Activated T-helper 1 cell treated with anti-CD3 and anti-CD28 coated beads, Interleukin-12 subunit alpha, Interleukin-12 subunit beta, Interleukin-2, Interleukin-4 antibody, amounts not matched to agents 30 ng/mL and 10 ng/mL and 1 ng/mL, durations not matched to agents 14 hours and 24 hours and 36 hours (primary cell): ENCODE measurements at regions not wholly inside any gene's neighbourhood (a gene's known extent, or its start where the extent isn't known, plus 50 kb on each side); places are given as distances from the start of the nearest gene placed in this dataset.
A peak's percentile ranks its signal among the peaks of the same experiment; 100 is the strongest.
"Not testable (repeated sequence)": the region's sequence is repeated elsewhere in the genome, so short reads cannot be mapped to it uniquely, and the experiment has no call there.

ENCODE experiments used
- DNase-seq: peaks from one replicate; pipeline ENCODE4 v3.0.0; 2021; ENCODE audit warnings: low spot score
- H3K27ac Mint-ChIP-seq: one replicate; pipeline ENCODE4 v1.8.0; 2021; ENCODE audit warnings: mild to moderate bottlenecking, mixed read lengths
- H3K27me3 Mint-ChIP-seq: one replicate; pipeline ENCODE4 v1.8.0; 2022; ENCODE audit warnings: mild to moderate bottlenecking, moderate library complexity, mixed read lengths; ENCODE audit not compliant: insufficient read depth
- H3K36me3 Mint-ChIP-seq: one replicate; pipeline ENCODE4 v1.8.0; 2021; ENCODE audit warnings: low read depth, mixed read lengths
- H3K4me1 Mint-ChIP-seq: one replicate; pipeline ENCODE4 v1.8.0; 2021; ENCODE audit warnings: low read depth, mixed read lengths
- H3K4me3 Mint-ChIP-seq: one replicate; pipeline ENCODE4 v1.8.0; 2021; ENCODE audit warnings: mild to moderate bottlenecking, moderate library complexity, mixed read lengths
- H3K9me3 Mint-ChIP-seq: one replicate; pipeline ENCODE4 v1.8.0; 2021; ENCODE audit warnings: mixed read lengths
- intact Hi-C: fragments of 100-400 bp; cut with micrococcal nuclease; formaldehyde crosslinking; loops from one replicate; pipeline ENCODE4 v1.15.1; 2024

- peak overlapping the region; percentile 50 for H3K4me3 Mint-ChIP-seq
- peaks cover 41% of the 10 kb centered on the region for H3K4me1 Mint-ChIP-seq
- intact Hi-C loops: loop anchor here (5.0 kb wide), 1 partner anchor 89 kb away; no protein-coding TSS in a partner anchor
- H3K27me3 Mint-ChIP-seq: peaks cover 3% of the 10 kb centered on the region
- peak overlapping the region; percentile 67 for H3K27ac Mint-ChIP-seq
- peaks cover 22% of the 10 kb centered on the region for H3K9me3 Mint-ChIP-seq
- peaks cover 14% of the 10 kb centered on the region for H3K36me3 Mint-ChIP-seq
- DNase-seq: no peak
Observed at GRCh38 chr21:14616380-14617039, 70.4 kb upstream of the SAMSN1 start.

- no peak for DNase-seq
- Mint-ChIP-seq H3K36me3 (peaks cover 14% of the 10 kb centered on the region), H3K9me3 (peaks cover 23% of the 10 kb centered on the region), H3K4me3 (no peak overlapping the region), H3K27me3 (peaks cover 3% of the 10 kb centered on the region), H3K27ac (no peak overlapping the region), H3K4me1 (peaks cover 51% of the 10 kb centered on the region)
- intact Hi-C loops: loop anchor here (5.0 kb wide), 1 partner anchor 88 kb away; no protein-coding TSS in a partner anchor
Observed at GRCh38 chr21:14615359-14615974, 69.4 kb upstream of the SAMSN1 start.

GRCh38 chr21:14614287-14614686 is 68.2 kb upstream of the SAMSN1 start:
- intact Hi-C loops: no loop called here
- no peak overlapping the region for H3K27ac Mint-ChIP-seq
- H3K27me3 Mint-ChIP-seq: no peaks in the 10 kb centered on the region
- H3K4me1 Mint-ChIP-seq: peaks cover 48% of the 10 kb centered on the region
- H3K9me3 Mint-ChIP-seq: peaks cover 12% of the 10 kb centered on the region
- DNase-seq: no peak
- peaks cover 4% of the 10 kb centered on the region for H3K36me3 Mint-ChIP-seq
- no peak overlapping the region for H3K4me3 Mint-ChIP-seq

GRCh38 chr21:14613486-14614224 is 67.5 kb upstream of the SAMSN1 start:
- H3K27ac Mint-ChIP-seq: no peak overlapping the region
- H3K36me3 Mint-ChIP-seq: peaks cover 4% of the 10 kb centered on the region
- peaks cover 50% of the 10 kb centered on the region for H3K4me1 Mint-ChIP-seq
- no peak overlapping the region for H3K4me3 Mint-ChIP-seq
- DNase-seq: no peak
- H3K9me3 Mint-ChIP-seq: peaks cover 9% of the 10 kb centered on the region
- intact Hi-C loops: no loop called here
- no peaks in the 10 kb centered on the region for H3K27me3 Mint-ChIP-seq

GRCh38 chr21:14610119-14610518 is 64.0 kb upstream of the SAMSN1 start:
- H3K27ac Mint-ChIP-seq, H3K27me3 Mint-ChIP-seq, DNase-seq, intact Hi-C loops, H3K36me3 Mint-ChIP-seq, H3K9me3 Mint-ChIP-seq, H3K4me3 Mint-ChIP-seq: not testable (repeated sequence)
- H3K4me1 Mint-ChIP-seq: peaks cover 27% of the 10 kb centered on the region

GRCh38 chr21:14609274-14609673 is 63.2 kb upstream of the SAMSN1 start:
- no peak for DNase-seq
- Mint-ChIP-seq H3K27ac (no peak overlapping the region), H3K4me1 (peaks cover 27% of the 10 kb centered on the region), H3K36me3 (peaks cover 3% of the 10 kb centered on the region), H3K27me3 (no peaks in the 10 kb centered on the region), H3K9me3 (peaks cover 9% of the 10 kb centered on the region), H3K4me3 (no peak overlapping the region)
- intact Hi-C loops: loop anchor here (10.0 kb wide), 1 partner anchor 216 kb away; no protein-coding TSS in a partner anchor

GRCh38 chr21:14607262-14607661 is 61.1 kb upstream of the SAMSN1 start:
- Mint-ChIP-seq H3K27me3 (no peaks in the 10 kb centered on the region), H3K4me3 (no peak overlapping the region), H3K4me1 (peaks cover 40% of the 10 kb centered on the region), H3K36me3 (peaks cover 7% of the 10 kb centered on the region), H3K27ac (no peak overlapping the region), H3K9me3 (peaks cover 9% of the 10 kb centered on the region)
- DNase-seq: no peak
- intact Hi-C loops: loop anchor here (10.0 kb wide), 1 partner anchor 218 kb away; no protein-coding TSS in a partner anchor

GRCh38 chr21:14603202-14603601 is 57.1 kb upstream of the SAMSN1 start:
- DNase-seq: no peak
- Mint-ChIP-seq H3K4me3 (peak overlapping the region; percentile 34), H3K27me3 (no peaks in the 10 kb centered on the region), H3K27ac (peak overlapping the region; percentile 40), H3K36me3 (peaks cover 10% of the 10 kb centered on the region), H3K4me1 (peaks cover 38% of the 10 kb centered on the region), H3K9me3 (peaks cover 10% of the 10 kb centered on the region)
- intact Hi-C loops: loop anchor here (2.0 to 10.0 kb wide), 2 partner anchors 18 to 222 kb away; no protein-coding TSS in a partner anchor

- Mint-ChIP-seq H3K9me3 (peaks cover 10% of the 10 kb centered on the region), H3K27me3 (no peaks in the 10 kb centered on the region), H3K36me3 (peaks cover 10% of the 10 kb centered on the region), H3K4me1 (peaks cover 38% of the 10 kb centered on the region), H3K27ac (peak overlapping the region; percentile 10), H3K4me3 (peak overlapping the region; percentile 63)
- no peak for DNase-seq
- intact Hi-C loops: loop anchor here (2.0 to 10.0 kb wide), 2 partner anchors 18 to 222 kb away; no protein-coding TSS in a partner anchor
Observed at GRCh38 chr21:14602382-14602958, 56.4 kb upstream of the SAMSN1 start.

GRCh38 chr21:14600569-14601297 is 54.6 kb upstream of the SAMSN1 start:
- peak overlapping the region; percentile 67 for H3K27ac Mint-ChIP-seq
- intact Hi-C loops: loop anchor here (10.0 kb wide), 1 partner anchor 224 kb away; no protein-coding TSS in a partner anchor

GRCh38 chr21:14598065-14598464 is 52.0 kb upstream of the SAMSN1 start:
- peaks cover 20% of the 10 kb centered on the region for H3K36me3 Mint-ChIP-seq
- H3K4me3 Mint-ChIP-seq: no peak overlapping the region
- peaks cover 42% of the 10 kb centered on the region for H3K4me1 Mint-ChIP-seq
- H3K9me3 Mint-ChIP-seq: peaks cover 34% of the 10 kb centered on the region
- H3K27me3 Mint-ChIP-seq: no peaks in the 10 kb centered on the region
- intact Hi-C loops: loop anchor here (10.0 kb wide), 1 partner anchor 143 kb away; no protein-coding TSS in a partner anchor
- no peak overlapping the region for H3K27ac Mint-ChIP-seq
- DNase-seq: no peak

More at GRCh38 chr21:14600569-14601297, 54.6 kb upstream of the SAMSN1 start:
- H3K4me3 Mint-ChIP-seq: peak overlapping the region; percentile 35
- H3K36me3 Mint-ChIP-seq: peaks cover 15% of the 10 kb centered on the region
- peaks cover 38% of the 10 kb centered on the region for H3K4me1 Mint-ChIP-seq
- DNase-seq: no peak
- peaks cover 22% of the 10 kb centered on the region for H3K9me3 Mint-ChIP-seq
- no peaks in the 10 kb centered on the region for H3K27me3 Mint-ChIP-seq
